GM12865 (cell line): ENCODE measurements at regions not wholly inside any gene's neighbourhood (a gene's known extent, or its start where the extent isn't known, plus 50 kb on each side); places are given as distances from the start of the nearest gene placed in this dataset.
A peak's percentile ranks its signal among the peaks of the same experiment; 100 is the strongest.

ENCODE experiments used
- DNase-seq: peaks from one replicate; pipeline ENCODE4 v3.0.0; 2010; ENCODE audit warnings: low read depth
- H3K4me3 ChIP-seq: 2 replicates; pipeline ENCODE4 v1.5.1; 2011; ENCODE audit warnings: mild to moderate bottlenecking, low read depth, low read length, control low read depth
- TF ChIP-seq, protein P1 (sequence below): IDR thresholded peaks from 2 replicates; pipeline ENCODE4 v1.5.1; 2011; ENCODE audit warnings: low read length, control low read depth, low read depth, inconsistent platforms; ENCODE audit not compliant: insufficient read depth; ENCODE audit errors: missing control alignments

DNA sequence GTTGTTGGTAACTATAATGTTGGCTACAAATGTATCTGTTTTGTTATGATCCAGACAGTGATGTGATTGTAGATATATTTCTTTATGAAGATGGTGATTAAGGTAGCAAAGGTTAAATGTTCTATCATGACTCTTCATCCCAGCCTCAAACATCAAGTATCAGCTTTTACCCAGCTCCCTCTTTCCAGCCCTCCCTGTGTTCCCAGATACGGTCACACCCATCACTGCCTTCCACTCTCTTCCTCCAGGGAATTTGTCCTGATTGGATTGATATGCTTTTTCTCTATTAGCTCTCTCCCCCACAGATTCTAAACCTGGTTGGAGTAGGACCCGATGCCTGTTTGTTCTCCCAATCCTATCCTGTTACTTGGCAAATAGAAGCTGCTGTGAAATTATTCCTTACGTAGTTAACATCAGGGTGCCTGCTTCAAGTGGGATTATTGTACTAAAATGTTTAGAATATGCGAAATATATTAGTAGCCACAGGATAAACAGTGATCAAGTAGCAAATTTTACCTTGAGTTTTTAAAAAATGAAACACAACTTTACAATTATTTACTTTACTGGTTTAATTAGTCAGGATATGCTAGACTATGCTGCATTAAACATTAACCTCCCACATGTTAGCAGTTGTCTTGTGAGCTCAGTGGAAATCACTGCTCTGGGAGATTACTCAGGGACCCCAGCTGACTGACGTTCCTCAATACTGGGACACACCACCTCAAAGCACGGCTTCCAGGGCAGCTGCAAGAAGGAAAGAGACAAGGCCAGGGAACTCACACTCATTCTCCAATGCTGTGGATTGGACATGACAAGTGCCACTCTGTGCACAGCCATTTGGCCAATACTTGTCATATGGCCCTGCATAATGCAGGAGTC lies 165.3 kb downstream of the ALX1 start:
- TF ChIP-seq, protein P1, sequence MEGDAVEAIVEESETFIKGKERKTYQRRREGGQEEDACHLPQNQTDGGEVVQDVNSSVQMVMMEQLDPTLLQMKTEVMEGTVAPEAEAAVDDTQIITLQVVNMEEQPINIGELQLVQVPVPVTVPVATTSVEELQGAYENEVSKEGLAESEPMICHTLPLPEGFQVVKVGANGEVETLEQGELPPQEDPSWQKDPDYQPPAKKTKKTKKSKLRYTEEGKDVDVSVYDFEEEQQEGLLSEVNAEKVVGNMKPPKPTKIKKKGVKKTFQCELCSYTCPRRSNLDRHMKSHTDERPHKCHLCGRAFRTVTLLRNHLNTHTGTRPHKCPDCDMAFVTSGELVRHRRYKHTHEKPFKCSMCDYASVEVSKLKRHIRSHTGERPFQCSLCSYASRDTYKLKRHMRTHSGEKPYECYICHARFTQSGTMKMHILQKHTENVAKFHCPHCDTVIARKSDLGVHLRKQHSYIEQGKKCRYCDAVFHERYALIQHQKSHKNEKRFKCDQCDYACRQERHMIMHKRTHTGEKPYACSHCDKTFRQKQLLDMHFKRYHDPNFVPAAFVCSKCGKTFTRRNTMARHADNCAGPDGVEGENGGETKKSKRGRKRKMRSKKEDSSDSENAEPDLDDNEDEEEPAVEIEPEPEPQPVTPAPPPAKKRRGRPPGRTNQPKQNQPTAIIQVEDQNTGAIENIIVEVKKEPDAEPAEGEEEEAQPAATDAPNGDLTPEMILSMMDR, result no peak
- H3K4me3 ChIP-seq, result no peak overlapping the region
- DNase-seq, result no peak

- TF ChIP-seq, protein P1, result no peak
- DNase-seq, result no peak
Measured at GRCh38 chr12:85448031-85448430, 168.0 kb downstream of the ALX1 start.

GRCh38 chr12:85448548-85449139 lies 168.6 kb downstream of the ALX1 start:
- no peak overlapping the region for H3K4me3 ChIP-seq
- no peak for DNase-seq
- TF ChIP-seq, protein P1, result peak; percentile 10

More at GRCh38 chr12:85448031-85448430, 168.0 kb downstream of the ALX1 start:
- H3K4me3 ChIP-seq, result no peak overlapping the region

- TF ChIP-seq, protein P1, result no peak
- DNase-seq, result no peak
- no peak overlapping the region for H3K4me3 ChIP-seq
Measured at GRCh38 chr12:85457016-85457415, 177.0 kb downstream of the ALX1 start.

- DNase-seq, result no peak
- H3K4me3 ChIP-seq, result no peak overlapping the region
- TF ChIP-seq, protein P1, result no peak
Measured at GRCh38 chr12:85461127-85461526, 181.1 kb downstream of the ALX1 start.

DNA sequence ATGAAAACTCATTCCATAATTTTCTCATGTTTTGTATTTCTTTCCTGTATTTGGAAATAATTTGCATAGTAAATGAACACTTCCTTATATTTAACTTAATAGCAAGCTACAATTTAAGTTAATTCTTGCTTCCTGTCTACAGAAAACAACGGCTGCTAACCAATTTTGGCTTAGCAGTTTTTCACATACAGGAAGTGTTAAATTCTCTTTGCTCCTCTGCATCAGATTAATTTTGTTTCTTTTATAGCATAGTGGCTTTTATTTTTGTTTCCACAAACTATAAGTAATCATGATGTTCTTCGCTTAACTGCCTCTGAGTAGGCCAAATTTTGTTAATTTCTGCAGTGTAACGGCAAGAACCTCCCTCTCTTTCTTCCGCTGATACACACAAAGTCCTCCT lies 182.9 kb downstream of the ALX1 start:
- no peak overlapping the region for H3K4me3 ChIP-seq
- DNase-seq, result no peak
- TF ChIP-seq, protein P1, result no peak
